NCI-H1417 (cell line): ENCODE measurements at regions not wholly inside any gene's neighbourhood (a gene's known extent, or its start where the extent isn't known, plus 50 kb on each side); places are given as distances from the start of the nearest gene placed in this dataset.
"Not testable (repeated sequence)": the region's sequence is repeated elsewhere in the genome, so short reads cannot be mapped to it uniquely, and the experiment has no call there.

ENCODE experiments used
- DNase-seq, 3 experiments: peaks; one replicate each; lab custom pipeline; 2025; lab: John Stamatoyannopoulos, UW

GRCh38 chr6:1156411-1156810, 155.5 kb upstream of the FOXQ1 start:
- not testable (repeated sequence) for DNase-seq

GRCh38 chr6:1153696-1154245, 158.1 kb upstream of the FOXQ1 start:
- no peak for DNase-seq

GRCh38 chr6:1146500-1146899, 165.4 kb upstream of the FOXQ1 start:
- DNase-seq = no peak

DNA sequence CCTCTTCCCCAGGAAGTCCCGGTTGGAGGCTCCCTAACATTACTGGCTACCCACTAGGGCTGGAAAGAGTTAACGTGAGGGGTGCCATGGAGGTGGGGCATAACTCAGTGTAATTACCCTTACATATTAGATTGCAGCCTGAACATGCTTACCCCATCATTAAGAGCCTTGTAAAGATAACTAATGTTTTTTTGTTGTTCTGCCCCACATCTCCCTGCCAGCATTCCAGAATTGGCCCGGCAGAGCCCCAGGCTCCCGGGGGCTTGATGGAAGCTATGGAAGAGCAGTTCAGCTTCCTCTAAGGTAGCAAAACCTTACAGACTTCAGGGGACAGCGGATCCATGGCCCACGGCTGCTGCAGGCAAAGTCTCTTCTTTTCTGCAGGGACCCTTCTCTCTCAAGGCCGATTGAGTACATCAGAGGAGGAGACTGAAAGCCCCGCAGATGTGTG, 166.1 kb upstream of the FOXQ1 start:
- no peak for DNase-seq

DNA sequence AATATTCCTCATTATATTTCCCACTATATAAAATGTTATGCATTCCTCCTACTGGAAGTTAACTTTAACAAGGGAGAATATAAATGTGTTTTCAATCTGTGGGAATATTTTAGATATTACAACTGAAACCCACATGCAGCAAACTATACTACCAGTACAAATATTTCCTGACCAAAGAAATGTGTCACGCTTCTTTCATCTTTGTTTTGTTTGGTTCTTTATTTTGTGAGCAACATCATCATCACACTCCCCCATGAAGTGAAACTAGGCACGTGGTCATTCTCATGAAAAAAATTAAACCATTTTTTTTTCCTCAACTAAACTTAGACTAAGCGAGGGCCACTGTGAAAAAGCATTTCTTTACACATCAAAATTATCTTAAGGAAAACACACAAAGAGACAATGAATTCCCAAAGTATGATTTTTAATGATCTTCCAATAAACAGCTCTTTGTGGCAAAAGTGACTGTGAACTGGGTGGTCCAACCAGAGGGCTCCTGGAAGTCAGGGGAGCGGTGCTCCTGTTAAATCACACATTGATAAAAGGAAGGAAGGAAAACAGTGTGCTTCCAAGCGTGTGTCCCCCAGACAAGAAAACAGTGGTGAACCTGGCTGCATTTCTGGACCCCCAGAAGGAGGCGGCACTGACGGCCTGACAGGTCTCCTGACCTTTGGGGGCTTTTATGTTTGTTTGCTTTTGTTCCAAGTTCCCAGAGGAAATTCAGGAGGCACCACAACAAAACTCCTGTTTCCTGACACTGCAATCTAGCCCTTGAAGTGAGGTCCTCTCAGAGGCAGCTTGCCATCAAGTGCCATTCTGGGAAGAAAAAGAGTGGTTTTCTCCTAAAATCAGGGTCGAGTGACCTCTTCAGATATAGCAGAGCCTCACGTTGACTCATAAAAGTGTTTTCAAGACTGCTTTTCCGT, 166.8 kb upstream of the FOXQ1 start:
- no peak for DNase-seq

GRCh38 chr6:1143655-1144054, 168.2 kb upstream of the FOXQ1 start:
- no peak for DNase-seq

GRCh38 chr6:1139155-1139890, 172.6 kb upstream of the FOXQ1 start:
- no peak for DNase-seq

GRCh38 chr6:1137849-1138248, 174.0 kb upstream of the FOXQ1 start:
- DNase-seq = no peak

DNA sequence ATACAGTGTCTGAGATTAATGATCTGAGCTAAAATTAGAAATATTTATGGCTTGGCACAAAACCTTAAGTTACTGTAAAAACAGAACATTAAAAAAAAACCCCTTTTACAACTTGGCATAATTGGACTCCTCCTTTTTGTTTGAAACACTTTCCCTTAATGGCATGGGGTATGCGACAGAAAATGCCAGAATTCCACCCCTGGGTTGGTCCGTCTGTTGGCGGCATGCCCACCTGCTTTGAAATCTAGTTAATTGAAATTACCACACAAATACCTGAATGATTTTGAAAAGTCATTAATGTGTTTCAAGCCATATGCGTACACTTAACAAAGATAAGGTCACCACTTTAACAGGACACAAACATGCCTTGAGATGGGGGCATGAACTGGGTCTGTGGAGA, 175.1 kb upstream of the FOXQ1 start:
- no peak for DNase-seq

GRCh38 chr6:1136415-1136774, 175.5 kb upstream of the FOXQ1 start:
- peak in 1 of 3 experiments; percentile 30 for DNase-seq

GRCh38 chr6:1135726-1136414, 176.0 kb upstream of the FOXQ1 start:
- no peak for DNase-seq

GRCh38 chr6:1131285-1132079, 180.4 kb upstream of the FOXQ1 start:
- no peak for DNase-seq

GRCh38 chr6:1130709-1131108, 181.2 kb upstream of the FOXQ1 start:
- DNase-seq = no peak

DNA sequence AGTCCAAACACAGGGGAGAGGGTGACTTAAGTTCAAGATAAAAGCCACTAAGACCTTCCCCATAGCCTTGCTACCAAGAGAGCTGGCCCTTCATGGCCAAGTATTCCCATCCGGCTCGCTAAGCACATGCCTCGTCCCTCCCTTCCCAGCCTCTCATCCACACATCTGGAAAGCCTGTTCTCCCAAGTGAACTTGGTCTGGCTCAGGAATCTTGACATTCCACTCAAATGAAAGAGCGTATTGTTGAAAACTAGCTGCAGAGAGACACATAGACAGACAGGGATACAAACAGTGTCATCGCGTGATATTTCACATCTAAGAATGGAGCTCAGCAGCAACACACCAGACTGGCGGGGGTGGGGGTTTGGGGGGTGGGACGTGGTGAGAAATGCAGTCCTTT, 182.8 kb upstream of the FOXQ1 start:
- DNase-seq = no peak

GRCh38 chr6:1127597-1128288, 184.2 kb upstream of the FOXQ1 start:
- no peak for DNase-seq

GRCh38 chr6:1127129-1127528, 184.8 kb upstream of the FOXQ1 start:
- DNase-seq = no peak

- DNase-seq = no peak
These were observed 185.9 kb upstream of the FOXQ1 start for GRCh38 chr6:1126036-1126435.

DNA sequence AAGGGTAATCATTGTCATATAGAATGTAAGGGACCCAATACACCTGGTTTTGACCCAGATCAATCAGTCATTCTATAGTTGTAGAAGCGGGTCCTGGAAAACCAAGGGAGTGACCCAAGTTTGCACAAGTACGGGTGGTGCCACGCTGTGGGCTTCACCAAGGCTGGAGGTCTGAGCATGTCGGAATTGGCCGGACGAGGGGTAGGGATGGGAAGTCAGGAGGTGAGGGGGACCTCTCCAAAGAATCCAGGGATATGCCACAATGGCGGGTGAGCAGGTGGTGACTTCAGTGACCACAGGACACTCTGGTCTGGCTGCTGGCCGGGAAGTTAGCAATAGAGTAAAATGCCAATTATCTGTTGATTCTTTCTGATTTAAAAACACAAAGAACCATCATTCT, 186.6 kb upstream of the FOXQ1 start:
- no peak for DNase-seq

- DNase-seq = no peak
These were observed 187.0 kb upstream of the FOXQ1 start for GRCh38 chr6:1124885-1125284.

DNA sequence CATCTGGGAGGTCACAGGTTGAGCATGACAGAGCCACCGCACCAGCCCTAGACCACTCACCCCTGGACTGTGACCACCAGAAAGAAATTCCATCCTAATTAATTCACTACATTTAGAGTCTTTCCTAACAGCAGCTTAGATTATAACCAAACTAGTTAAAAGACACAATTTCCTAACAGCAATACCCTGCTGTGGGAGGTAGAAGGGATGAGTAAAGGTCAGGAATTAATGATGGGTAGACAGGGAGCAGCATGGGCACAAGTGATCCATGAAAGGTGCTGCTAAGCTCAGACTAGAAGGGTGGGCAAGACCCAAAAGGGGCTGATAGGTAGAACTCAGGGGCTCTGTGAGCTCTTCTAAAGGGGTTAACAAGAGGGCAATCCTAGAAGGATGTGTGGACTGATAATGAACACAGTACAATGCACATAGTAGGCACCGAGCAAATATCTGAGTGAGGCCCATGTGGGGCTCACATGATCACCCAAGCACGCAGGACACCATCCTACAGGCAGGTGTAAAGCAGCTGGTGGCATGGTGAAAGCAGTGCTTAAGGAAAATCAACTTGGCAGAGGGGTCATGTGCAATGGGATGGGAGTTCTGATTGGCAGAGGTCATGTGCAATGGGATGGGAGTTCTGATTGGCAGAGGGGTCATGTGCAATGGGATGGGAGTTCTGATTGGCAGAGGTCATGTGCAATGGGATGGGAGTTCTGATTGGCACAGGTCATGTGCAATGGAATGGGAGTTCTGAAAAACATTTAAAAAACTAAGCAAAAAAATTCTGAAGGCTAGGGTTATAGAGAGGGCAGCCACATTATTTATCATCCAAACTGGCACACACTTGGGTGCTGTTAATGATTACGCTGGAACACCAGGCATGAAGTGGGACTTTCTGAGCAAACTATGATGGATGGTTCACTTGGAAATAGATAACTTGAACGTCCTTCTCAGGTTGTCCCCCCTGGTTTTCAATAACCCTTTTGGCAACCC, 188.2 kb upstream of the FOXQ1 start:
- DNase-seq = no peak
